ENCODE measurements at regions not wholly inside any gene's neighbourhood (a gene's known extent, or its start where the extent isn't known, plus 50 kb on each side); places are given as distances from the start of the nearest gene placed in this dataset.
"Not testable (repeated sequence)": the region's sequence is repeated elsewhere in the genome, so short reads cannot be mapped to it uniquely, and the experiment has no call there.

DNA sequence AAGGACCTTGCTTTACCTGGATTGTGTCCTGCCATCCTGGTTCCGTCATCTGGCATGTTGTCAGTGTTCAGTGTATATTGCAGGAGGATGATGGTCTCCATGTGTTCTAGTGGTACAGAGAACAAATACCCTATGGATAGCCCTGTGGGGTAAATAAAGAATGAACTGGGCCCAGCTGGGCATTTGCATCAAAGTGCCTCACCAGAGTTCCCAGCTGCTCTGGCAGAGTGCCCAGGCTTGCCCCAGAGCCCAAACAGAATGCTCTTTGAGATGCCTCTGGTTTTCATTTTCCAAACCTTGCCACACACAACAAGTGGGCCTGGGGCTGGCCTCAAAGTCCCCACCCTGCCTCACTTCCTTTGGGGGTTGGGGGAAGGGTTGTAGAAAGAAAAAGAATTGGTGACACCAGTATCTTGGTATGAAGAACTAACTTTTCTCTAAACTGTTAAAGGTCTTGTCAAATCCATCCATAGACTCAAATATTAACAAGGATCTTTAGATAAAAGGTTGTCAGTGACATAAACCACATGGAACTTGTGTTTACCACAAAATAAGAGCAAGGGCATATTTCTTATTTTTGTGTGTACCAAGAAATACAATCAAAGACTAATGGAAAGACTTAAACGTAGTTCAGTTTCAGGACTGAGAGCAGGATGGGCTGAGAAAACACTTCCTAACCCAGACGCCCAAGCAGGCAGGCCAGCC is 82.2 kb downstream of the LMO4 start:
- WGBS, 2 donors (ENCODE audit: low coverage in 1 of 2) = 67 to 87% methylated on average over 2 to 3 of the region's 3 CpGs
- intact Hi-C loops (cut with DNase I; ENCODE audit: low total_unique reads) (no loop called here), in situ Hi-C loops (cut with MboI; ENCODE audit: low pct_ligation_motif_present in 1 of 4, low pct_unique_long_range_greater_than_20kb in 1 of 4, low sequenced_read_pairs in 3 of 4) (no loop called here)
- Histone ChIP-seq H3K9me3 (no peaks in the 10 kb centered on the region), H3K36me3 (no peaks in the 10 kb centered on the region), H3K27ac (peak overlapping the region in 1 of 4 donors; percentile 16), H3K4me3 (no peak overlapping the region), H3K4me1 (peaks cover 0 to 3% (median 0%) of the 10 kb centered on the region in 4 donors), H3K27me3 (no peaks in the 10 kb centered on the region)
- DNase-seq = peak; percentile 77
- TF ChIP-seq, protein P1, sequence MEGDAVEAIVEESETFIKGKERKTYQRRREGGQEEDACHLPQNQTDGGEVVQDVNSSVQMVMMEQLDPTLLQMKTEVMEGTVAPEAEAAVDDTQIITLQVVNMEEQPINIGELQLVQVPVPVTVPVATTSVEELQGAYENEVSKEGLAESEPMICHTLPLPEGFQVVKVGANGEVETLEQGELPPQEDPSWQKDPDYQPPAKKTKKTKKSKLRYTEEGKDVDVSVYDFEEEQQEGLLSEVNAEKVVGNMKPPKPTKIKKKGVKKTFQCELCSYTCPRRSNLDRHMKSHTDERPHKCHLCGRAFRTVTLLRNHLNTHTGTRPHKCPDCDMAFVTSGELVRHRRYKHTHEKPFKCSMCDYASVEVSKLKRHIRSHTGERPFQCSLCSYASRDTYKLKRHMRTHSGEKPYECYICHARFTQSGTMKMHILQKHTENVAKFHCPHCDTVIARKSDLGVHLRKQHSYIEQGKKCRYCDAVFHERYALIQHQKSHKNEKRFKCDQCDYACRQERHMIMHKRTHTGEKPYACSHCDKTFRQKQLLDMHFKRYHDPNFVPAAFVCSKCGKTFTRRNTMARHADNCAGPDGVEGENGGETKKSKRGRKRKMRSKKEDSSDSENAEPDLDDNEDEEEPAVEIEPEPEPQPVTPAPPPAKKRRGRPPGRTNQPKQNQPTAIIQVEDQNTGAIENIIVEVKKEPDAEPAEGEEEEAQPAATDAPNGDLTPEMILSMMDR (IDR thresholded peaks at IDR 0.05) = no peak
- TF ChIP-seq POLR2AphosphoS5 (IDR thresholded peaks at IDR 0.05) (no peak), POLR2A (IDR thresholded peaks at IDR 0.05) (no peak), EP300 (IDR thresholded peaks at IDR 0.05; ENCODE audit: low read depth) (no peak)

DNA sequence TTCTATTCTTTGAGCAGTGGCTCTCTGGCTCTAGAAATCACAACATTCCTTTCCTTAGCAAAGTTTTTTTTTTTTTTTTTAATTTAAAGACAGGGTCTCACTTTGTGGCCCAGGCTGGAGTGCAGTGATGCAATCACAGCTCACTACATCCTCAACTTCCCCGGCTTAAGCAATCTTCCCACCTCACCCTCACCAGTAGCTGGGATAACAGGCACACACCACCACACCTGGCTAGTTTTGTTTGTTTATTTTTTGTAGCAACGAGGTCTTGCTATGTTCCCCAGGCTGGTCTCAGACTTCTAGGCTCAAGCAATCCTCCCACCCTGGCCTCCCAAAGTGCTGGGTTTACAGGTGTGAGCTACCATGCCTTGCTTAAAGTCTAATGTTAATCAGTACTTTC is 85.2 kb downstream of the LMO4 start:
- intact Hi-C loops (cut with DNase I; ENCODE audit: low total_unique reads); H3K36me3 ChIP-seq; H3K4me1 ChIP-seq; H3K27ac ChIP-seq; H3K9me3 ChIP-seq; H3K27me3 ChIP-seq; DNase-seq; in situ Hi-C loops (cut with MboI; ENCODE audit: low pct_ligation_motif_present in 1 of 4, low pct_unique_long_range_greater_than_20kb in 1 of 4, low sequenced_read_pairs in 3 of 4); H3K4me3 ChIP-seq: not testable (repeated sequence)
- 67 to 73% methylated on average over 1 to 2 of the region's 2 CpGs for WGBS, 2 donors (ENCODE audit: low coverage in 1 of 2)

- in situ Hi-C loops (cut with MboI; ENCODE audit: low pct_ligation_motif_present in 1 of 4, low pct_unique_long_range_greater_than_20kb in 1 of 4, low sequenced_read_pairs in 3 of 4) = no loop called here
- Histone ChIP-seq H3K4me1 (no peaks in the 10 kb centered on the region), H3K9me3 (no peaks in the 10 kb centered on the region), H3K4me3 (no peak overlapping the region), H3K36me3 (no peaks in the 10 kb centered on the region), H3K27ac (no peak overlapping the region), H3K27me3 (no peaks in the 10 kb centered on the region)
- 57 to 83% methylated on average over 3 of the region's 3 CpGs for WGBS, 2 donors (ENCODE audit: low coverage in 1 of 2)
- intact Hi-C loops (cut with DNase I; ENCODE audit: low total_unique reads) = no loop called here
- DNase-seq = no peak
- no peak for TF ChIP-seq POLR2AphosphoS5 (IDR thresholded peaks at IDR 0.05)
Observed at GRCh38 chr1:87418048-87418447, 89.4 kb downstream of the LMO4 start.

DNA sequence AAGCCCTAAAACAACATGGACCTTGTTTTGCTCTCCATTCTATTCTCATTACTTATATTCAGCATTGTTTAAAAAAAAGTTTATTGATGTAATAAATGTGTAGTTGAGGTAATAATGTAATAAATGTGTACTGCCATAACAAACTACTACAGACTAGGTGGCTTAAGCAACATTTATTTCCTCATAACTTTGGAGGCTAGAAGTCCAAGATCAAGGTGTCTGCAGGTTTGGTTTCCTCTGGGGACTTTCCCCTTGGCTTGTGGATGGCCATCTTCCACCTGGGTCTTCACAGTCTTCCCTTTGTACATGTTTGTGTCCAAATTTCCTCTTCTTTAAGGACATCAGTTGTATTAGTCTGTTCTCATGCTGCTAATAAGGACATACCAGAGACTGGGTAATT is 93.1 kb downstream of the LMO4 start:
- no peak for DNase-seq
- Histone ChIP-seq H3K4me1 (peaks cover 0 to 7% (median 0%) of the 10 kb centered on the region in 4 donors), H3K4me3 (no peak overlapping the region), H3K9me3 (no peaks in the 10 kb centered on the region), H3K27me3 (no peaks in the 10 kb centered on the region), H3K36me3 (no peaks in the 10 kb centered on the region), H3K27ac (no peak overlapping the region)
- TF ChIP-seq EP300 (IDR thresholded peaks at IDR 0.05; ENCODE audit: low read depth) (no peak), POLR2A (IDR thresholded peaks at IDR 0.05) (no peak), POLR2AphosphoS5 (IDR thresholded peaks at IDR 0.05) (no peak)
- TF ChIP-seq, protein P1 (IDR thresholded peaks at IDR 0.05) = no peak
- in situ Hi-C loops (cut with MboI; ENCODE audit: low pct_ligation_motif_present in 1 of 4, low pct_unique_long_range_greater_than_20kb in 1 of 4, low sequenced_read_pairs in 3 of 4) = no loop called here
- intact Hi-C loops (cut with DNase I; ENCODE audit: low total_unique reads) = no loop called here

DNA sequence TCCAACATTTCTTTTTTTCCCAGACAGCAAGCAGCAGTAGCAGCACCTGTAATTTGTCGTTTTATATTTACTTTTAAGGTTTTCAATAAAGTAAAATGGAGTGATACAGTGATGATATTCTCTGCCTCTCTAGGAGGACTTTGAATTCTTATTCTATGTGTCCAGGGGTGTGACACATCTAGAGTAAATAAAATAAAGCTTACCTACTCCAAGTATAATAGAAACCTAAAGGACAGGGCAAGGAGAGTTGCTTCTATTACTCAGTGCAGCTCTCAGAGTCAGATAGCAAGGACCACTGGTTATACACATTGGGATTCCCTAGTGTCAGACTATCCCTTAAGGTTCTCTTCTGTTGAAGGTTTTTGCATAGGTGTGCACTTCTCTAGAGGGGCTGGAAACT is 95.9 kb downstream of the LMO4 start:
- intact Hi-C loops (cut with DNase I; ENCODE audit: low total_unique reads) = no loop called here
- WGBS, 2 donors (ENCODE audit: low coverage in 1 of 2) = 50 to 54% methylated on average over 1 of the region's 1 CpG
- H3K36me3 ChIP-seq = no peaks in the 10 kb centered on the region
- DNase-seq = no peak
- H3K27me3 ChIP-seq = no peaks in the 10 kb centered on the region
- H3K27ac ChIP-seq = peak overlapping the region in 2 of 4 donors; percentile 5 to 36
- in situ Hi-C loops (cut with MboI; ENCODE audit: low pct_ligation_motif_present in 1 of 4, low pct_unique_long_range_greater_than_20kb in 1 of 4, low sequenced_read_pairs in 3 of 4) = no loop called here
- TF ChIP-seq POLR2AphosphoS5 (IDR thresholded peaks at IDR 0.05) = no peak
- TF ChIP-seq, protein P1 (IDR thresholded peaks at IDR 0.05) = no peak
- TF ChIP-seq EP300 (IDR thresholded peaks at IDR 0.05; ENCODE audit: low read depth) = no peak
- TF ChIP-seq POLR2A (IDR thresholded peaks at IDR 0.05) = no peak
- peaks cover 0 to 7% (median 0%) of the 10 kb centered on the region in 4 donors for H3K4me1 ChIP-seq
- H3K9me3 ChIP-seq = no peaks in the 10 kb centered on the region
- no peak overlapping the region for H3K4me3 ChIP-seq
